OCI-LY7 (cell line): ENCODE measurements at regions not wholly inside any gene's neighbourhood (a gene's known extent, or its start where the extent isn't known, plus 50 kb on each side); places are given as distances from the start of the nearest gene placed in this dataset.

Source experiments
- CTCF ChIP-seq: fragments of 200-600 bp; sonication (generic); conservative IDR thresholded peaks from 2 replicates; pipeline ENCODE4 v1.5.1; 2014; ENCODE audit warnings: mild to moderate bottlenecking, antibody characterized with exemption, low read length, moderate library complexity, mixed read lengths
- EZH2phosphoT487 ChIP-seq: fragments of 200-600 bp; sonication (generic); IDR thresholded peaks from 2 replicates; pipeline ENCODE4 v1.6.1; 2018; ENCODE audit warnings: low read depth, borderline replicate concordance, mild to moderate bottlenecking, mixed run types, antibody characterized with exemption, low read length, moderate library complexity, mixed read lengths

- TF ChIP-seq CTCF (no peak), EZH2phosphoT487 (no peak)
Measured at GRCh38 chr13:90912247-90912646, 435.2 kb upstream of the MIR17HG start.
